NCI-H748 (cell line): ENCODE measurements at regions not wholly inside any gene's neighbourhood (a gene's known extent, or its start where the extent isn't known, plus 50 kb on each side); places are given as distances from the start of the nearest gene placed in this dataset.
"Not testable (repeated sequence)": the region's sequence is repeated elsewhere in the genome, so short reads cannot be mapped to it uniquely, and the experiment has no call there.

Source experiments
- DNase-seq: peaks from one replicate; lab custom pipeline; 2025; ENCODE audit not compliant: unreplicated experiment; lab: John Stamatoyannopoulos, UW

- not testable (repeated sequence) for DNase-seq
Measured at GRCh38 chr5:1731855-1732237, 67.8 kb downstream of the MRPL36 start.

- DNase-seq, result no peak
Measured at GRCh38 chr5:1731091-1731639, 68.5 kb downstream of the MRPL36 start.

GRCh38 chr5:1730487-1730847, 69.2 kb downstream of the MRPL36 start:
- peak; percentile 45 for DNase-seq

GRCh38 chr5:1729641-1730486, 69.8 kb downstream of the MRPL36 start:
- no peak for DNase-seq

- DNase-seq, result no peak
Measured at GRCh38 chr5:1728846-1729245, 70.8 kb downstream of the MRPL36 start.

- DNase-seq, result no peak
Measured at GRCh38 chr5:1727571-1727970, 72.1 kb downstream of the MRPL36 start.

GRCh38 chr5:1726956-1727355, 72.7 kb downstream of the MRPL36 start:
- no peak for DNase-seq

GRCh38 chr5:1726469-1726865, 73.2 kb downstream of the MRPL36 start:
- DNase-seq, result no peak

- no peak for DNase-seq
Measured at GRCh38 chr5:1725641-1726468, 73.8 kb downstream of the MRPL36 start.

- DNase-seq, result no peak
Measured at GRCh38 chr5:1724822-1725602, 74.6 kb downstream of the MRPL36 start.

GRCh38 chr5:1723957-1724821, 75.4 kb downstream of the MRPL36 start:
- DNase-seq, result no peak

GRCh38 chr5:1723476-1723875, 76.2 kb downstream of the MRPL36 start:
- no peak for DNase-seq

GRCh38 chr5:1722877-1723276, 76.8 kb downstream of the MRPL36 start:
- no peak for DNase-seq

GRCh38 chr5:1720396-1721110, 79.1 kb downstream of the MRPL36 start:
- DNase-seq, result no peak

GRCh38 chr5:1719860-1720259, 79.8 kb downstream of the MRPL36 start:
- DNase-seq, result no peak

GRCh38 chr5:1718669-1719068, 81.0 kb downstream of the MRPL36 start:
- DNase-seq, result peak; percentile 45

GRCh38 chr5:1710091-1710490, 89.5 kb downstream of the MRPL36 start:
- DNase-seq, result not testable (repeated sequence)

GRCh38 chr5:1709171-1709803, 90.3 kb downstream of the MRPL36 start:
- no peak for DNase-seq

- no peak for DNase-seq
Measured at GRCh38 chr5:1708592-1709141, 91.0 kb downstream of the MRPL36 start.
